ENCODE measurements at regions not wholly inside any gene's neighbourhood (a gene's known extent, or its start where the extent isn't known, plus 50 kb on each side); places are given as distances from the start of the nearest gene placed in this dataset.
A peak's percentile ranks its signal among the peaks of the same experiment; 100 is the strongest.
"Not testable (repeated sequence)": the region's sequence is repeated elsewhere in the genome, so short reads cannot be mapped to it uniquely, and the experiment has no call there.

DNA sequence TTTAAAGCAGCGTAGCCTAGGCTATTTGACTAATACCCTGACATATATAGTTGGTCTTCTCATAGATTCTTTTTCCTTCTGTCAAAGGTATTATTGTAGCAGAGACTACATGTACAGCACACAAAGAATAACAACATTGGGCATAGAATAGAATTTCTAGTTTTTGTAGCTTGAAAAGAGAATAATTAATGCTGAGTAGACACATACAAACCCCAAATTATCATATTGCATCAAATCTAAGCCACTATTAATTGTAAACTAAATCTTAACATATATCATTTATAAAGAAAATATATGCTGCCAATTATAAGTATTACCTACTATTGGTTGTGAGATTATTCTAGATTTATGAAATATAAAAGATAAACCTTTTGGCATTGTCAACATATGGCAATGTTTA, 574.5 kb downstream of the SLCO4C1 start:
- no peak for DNase-seq

GRCh38 chr5:101720033-101720432, 576.1 kb downstream of the SLCO4C1 start:
- DNase-seq, result no peak

GRCh38 chr5:101717721-101718120, 578.4 kb downstream of the SLCO4C1 start:
- DNase-seq, result no peak

DNA sequence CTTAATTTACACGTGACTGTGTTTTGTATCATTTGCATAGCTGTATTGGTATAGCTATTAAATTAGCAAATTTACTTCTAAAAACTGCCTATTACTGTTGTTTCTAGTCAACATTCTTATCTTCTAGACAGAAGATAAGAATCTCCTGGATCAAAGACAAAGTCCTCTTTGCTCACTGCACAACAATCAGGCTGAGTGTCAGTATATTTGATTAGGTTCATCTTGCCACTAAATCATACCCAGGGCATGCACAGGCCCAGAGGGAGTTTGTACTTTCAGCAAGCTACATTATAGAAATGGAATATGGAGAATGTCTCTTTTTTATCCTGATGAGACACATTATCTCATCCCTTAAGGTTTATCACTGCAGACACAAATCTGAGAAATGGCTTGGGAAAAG, 579.1 kb downstream of the SLCO4C1 start:
- DNase-seq, result no peak

GRCh38 chr5:101715790-101716189, 580.3 kb downstream of the SLCO4C1 start:
- DNase-seq, result not testable (repeated sequence)

DNA sequence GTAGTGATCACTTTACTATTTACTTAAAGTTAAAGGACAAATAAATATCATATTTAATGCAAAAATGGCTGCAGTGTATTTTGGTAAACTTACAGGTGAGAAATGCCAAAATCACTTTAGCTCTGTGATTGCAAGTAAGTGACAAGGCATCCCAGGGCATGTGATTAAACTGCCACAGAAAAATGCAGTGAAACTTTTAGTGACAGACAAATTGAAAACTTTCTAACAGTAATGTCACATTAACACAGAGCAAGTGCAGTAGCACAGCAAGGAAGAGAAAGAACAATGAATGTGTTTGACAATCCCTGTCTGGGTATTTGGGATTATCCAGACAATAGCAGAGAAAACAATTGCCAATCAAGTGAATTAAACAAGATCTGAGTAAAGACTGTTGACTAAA, 606.8 kb downstream of the SLCO4C1 start:
- DNase-seq, result no peak

GRCh38 chr5:101688156-101688555, 607.9 kb downstream of the SLCO4C1 start:
- DNase-seq, result no peak

DNA sequence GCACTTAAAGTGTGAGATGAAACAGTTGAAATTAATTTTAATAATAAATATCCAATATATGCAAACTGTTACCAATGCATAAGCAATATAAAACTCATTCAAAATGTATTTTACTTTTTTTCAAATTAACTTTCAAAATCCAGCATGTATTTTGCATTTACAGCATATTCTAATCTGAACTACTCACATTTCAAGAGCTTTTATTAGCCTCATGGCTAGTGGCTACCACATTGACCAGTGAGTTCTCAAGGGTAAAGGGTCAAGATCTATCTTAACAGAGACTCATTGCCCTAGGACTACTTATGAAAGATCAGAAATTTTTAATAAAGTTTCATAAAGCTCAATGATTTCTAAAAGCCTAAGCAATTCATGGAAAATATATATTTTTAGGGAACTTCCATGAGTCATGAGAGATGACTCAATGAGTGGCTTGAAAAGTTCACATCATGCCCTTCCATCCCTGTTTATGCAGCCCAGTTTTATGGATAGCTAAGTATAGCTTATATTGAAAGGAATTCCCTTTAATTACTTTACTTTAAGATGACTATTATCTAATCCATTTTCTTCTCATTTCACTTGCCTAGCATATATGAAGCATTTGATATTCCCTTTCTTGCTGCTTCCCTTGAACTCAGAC, 608.6 kb downstream of the SLCO4C1 start:
- no peak for DNase-seq

- no peak for DNase-seq
Measured at GRCh38 chr5:101686536-101687157, 609.4 kb downstream of the SLCO4C1 start.

- DNase-seq, result no peak
Measured at GRCh38 chr5:101679816-101680215, 616.3 kb downstream of the SLCO4C1 start.

DNA sequence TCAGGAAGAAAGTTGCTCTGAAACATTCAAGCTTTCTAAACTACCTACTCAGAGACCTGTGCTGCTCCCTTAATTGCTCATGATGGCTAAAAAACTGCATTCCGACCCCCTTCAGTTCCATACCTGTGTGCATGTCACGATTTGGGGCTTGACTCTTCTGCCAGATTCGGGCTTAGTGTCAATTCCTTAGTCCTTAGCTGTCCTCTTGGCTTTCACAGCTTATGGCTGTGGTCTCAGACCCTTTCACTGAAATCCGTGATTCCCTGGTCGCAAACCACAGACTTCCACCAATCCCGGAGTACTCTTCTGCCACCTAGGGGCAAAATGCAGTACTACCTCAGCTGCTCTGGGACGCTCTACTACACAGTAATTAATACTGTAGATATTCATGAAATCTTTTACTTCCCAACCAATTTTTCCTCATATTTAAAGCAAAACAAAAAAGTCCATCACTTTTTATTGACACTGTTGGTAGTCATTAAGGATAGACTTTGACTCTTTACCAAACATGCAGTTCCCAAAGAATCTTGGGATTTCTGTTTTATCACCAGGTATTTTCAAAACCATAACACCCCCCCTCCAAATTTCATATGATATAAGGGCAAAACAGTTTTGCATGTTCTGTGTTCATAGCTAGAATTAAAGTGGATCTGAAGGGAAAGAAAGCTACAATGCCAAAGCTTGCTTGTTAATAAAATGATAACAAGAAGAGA, 617.4 kb downstream of the SLCO4C1 start:
- DNase-seq, result peak; percentile 64

- no peak for DNase-seq
Measured at GRCh38 chr5:101677961-101678360, 618.1 kb downstream of the SLCO4C1 start.

GRCh38 chr5:101676646-101677045, 619.4 kb downstream of the SLCO4C1 start:
- DNase-seq, result no peak

DNA sequence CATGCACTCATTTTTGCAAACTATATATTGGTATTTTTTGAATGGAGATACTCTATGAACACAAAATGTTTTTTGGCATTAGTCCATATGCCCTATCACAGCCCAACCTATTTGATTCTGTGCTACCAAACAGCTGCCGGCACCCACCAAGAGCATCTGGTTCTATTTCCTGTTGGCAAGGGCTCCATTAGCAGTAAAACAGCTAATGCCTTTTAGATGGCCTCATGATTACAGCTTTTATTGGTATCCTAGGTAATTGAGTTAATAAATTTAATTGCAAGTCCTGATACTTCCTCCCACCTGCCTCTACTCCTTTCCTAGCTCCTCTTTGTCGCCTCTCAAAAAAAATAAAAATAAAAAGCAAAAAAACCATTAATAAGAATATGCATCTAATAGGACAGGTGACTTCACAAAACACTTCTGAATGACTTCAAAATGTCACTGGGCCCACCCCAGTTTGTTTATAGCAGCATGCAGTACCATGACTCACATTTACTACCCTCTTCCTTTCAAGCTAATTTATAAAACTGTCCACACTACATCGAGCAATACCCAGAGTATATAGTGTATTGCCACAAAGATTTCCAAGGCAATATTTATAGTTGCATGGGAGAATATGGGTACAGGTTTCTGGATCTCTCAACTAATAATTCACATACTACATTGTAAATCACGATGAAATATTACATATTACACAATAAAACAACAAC, 620.4 kb downstream of the SLCO4C1 start:
- no peak for DNase-seq

GRCh38 chr5:101673120-101673519, 623.0 kb downstream of the SLCO4C1 start:
- no peak for DNase-seq

- DNase-seq, result no peak
Measured at GRCh38 chr5:101664071-101664791, 631.9 kb downstream of the SLCO4C1 start.

DNA sequence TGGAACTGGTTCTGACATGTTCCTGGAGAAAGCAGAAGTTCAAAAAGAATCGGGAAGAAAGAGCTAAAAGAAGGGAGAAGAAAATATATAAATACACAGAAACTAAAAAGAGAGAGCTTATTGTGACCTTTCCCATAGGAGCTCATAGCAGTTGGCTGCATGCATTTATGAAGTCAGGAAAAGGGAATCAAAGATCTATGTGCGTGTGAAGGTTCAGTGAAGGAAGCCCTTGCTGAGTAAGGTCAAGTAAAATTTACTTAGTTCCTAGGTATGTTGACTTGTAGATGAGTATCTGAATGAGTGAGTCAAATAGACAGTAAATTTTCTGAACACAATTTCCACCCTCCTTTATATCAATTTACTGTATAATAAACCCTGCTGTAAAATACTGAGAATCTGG, 632.5 kb downstream of the SLCO4C1 start:
- no peak for DNase-seq

GRCh38 chr5:101662263-101662662, 633.8 kb downstream of the SLCO4C1 start:
- no peak for DNase-seq

DNA sequence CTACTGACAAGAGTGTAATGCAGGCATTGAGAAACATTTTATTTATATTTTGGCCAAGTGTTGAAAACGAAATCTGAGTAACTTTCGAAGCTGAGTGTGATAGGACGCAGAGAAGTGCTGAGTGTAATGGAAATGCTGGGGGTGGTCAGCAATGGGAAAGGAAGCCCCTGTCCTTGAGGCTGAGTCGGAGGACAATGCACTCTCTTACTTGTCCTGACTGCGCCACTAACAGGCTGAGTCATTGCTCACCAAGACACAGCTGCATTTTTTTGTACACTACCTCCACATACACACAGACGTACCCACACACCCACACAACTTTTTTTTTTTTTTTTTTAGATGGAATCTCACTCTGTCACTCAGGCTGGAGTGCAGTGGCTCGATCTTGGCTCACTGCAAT, 637.7 kb downstream of the SLCO4C1 start:
- DNase-seq, result no peak

GRCh38 chr5:101653996-101654395, 642.1 kb downstream of the SLCO4C1 start:
- no peak for DNase-seq

DNA sequence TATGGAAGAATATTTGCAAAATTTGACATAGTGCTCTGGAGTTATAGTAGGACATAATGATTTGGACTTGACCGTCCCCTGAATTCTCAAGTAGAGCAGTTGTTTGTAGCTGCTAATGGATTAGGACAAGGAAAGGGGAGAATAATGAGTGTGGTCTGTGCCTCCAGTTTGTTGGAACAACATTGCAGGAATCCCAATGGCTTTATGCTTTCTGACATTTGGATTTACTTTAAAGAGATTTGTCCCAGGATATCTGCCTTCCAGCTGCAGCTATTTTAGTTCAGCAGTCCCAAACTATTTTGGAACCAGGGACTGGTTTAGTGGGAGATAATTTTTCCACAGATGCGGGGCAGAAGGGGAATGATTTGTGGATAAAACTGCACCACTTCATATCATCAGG, 648.2 kb downstream of the SLCO4C1 start:
- DNase-seq, result no peak

DNA sequence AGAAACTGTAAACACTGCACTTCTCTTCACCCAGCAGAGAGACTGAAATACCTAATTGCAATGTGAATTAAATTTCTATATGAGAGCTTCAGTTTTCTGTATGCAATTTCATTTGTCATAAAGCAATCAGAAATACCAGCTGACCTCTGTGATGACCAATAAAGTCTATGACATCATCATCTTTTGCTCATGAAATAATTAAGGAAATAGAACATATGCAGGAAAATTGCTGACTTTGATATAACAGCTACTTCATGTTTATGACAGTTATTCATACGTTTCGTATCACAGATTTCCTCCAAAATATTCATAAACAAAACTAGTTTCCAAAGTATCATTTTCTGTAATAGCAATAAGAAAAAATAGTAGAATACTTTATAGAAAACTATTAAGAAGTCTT, 652.3 kb downstream of the SLCO4C1 start:
- DNase-seq, result no peak

DNA sequence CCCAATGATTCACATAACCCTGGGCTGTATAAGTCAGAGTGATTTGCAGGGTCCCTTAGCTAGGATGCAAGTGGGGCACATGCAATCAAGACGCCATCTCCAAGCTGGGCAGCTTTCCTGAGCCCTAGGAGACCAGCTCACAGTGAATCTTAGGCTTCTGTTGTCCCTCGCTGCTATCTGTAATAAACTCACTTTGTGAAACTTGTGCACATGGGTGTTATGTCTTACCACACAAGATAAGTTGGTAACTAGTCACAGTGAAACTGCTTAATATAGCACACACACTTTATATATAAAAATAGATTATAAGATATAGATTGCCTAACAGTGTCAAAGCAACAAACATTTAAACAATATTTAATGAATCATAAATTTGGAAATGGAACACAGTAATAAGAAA, 658.5 kb downstream of the SLCO4C1 start:
- DNase-seq, result no peak

Data from fibroblast of skin of scalp (primary cell).